Smooth muscle cell (in vitro differentiated cells): ENCODE measurements at regions not wholly inside any gene's neighbourhood (a gene's known extent, or its start where the extent isn't known, plus 50 kb on each side); places are given as distances from the start of the nearest gene placed in this dataset.

Source experiments
- DNase-seq: peaks from one replicate; lab custom pipeline; 2025; ENCODE audit not compliant: unreplicated experiment; lab: John Stamatoyannopoulos, UW
- H2AFZ ChIP-seq: fragments of 200-600 bp; sonication (generic); 2 replicates; pipeline ENCODE4 v1.6.0; 2016; ENCODE audit warnings: antibody characterized with exemption, low read depth, mild to moderate bottlenecking
- H3F3A ChIP-seq: fragments of 200-600 bp; sonication (generic); 2 replicates; pipeline ENCODE4 v1.6.0; 2017; ENCODE audit warnings: antibody characterized with exemption, low read depth
- H3K27ac ChIP-seq: fragments of 200-600 bp; sonication (generic); 2 replicates; pipeline ENCODE4 v1.5.1; 2016; ENCODE audit warnings: low read depth, mild to moderate bottlenecking
- H3K27me3 ChIP-seq: fragments of 200-600 bp; sonication (generic); 2 replicates; pipeline ENCODE4 v1.6.1; 2016; ENCODE audit warnings: low read depth, mild to moderate bottlenecking
- H3K36me3 ChIP-seq: fragments of 200-600 bp; sonication (generic); 2 replicates; pipeline ENCODE4 v1.5.1; 2016; ENCODE audit warnings: low read depth
- H3K4me1 ChIP-seq: fragments of 200-600 bp; sonication (generic); 2 replicates; pipeline ENCODE4 v1.5.1; 2016; ENCODE audit warnings: low read depth
- H3K4me2 ChIP-seq: fragments of 200-600 bp; sonication (generic); 2 replicates; pipeline ENCODE4 v1.6.0; 2016; ENCODE audit warnings: mild to moderate bottlenecking
- H3K4me3 ChIP-seq: fragments of 200-600 bp; sonication (generic); 2 replicates; pipeline ENCODE4 v1.5.1; 2016; ENCODE audit warnings: mild to moderate bottlenecking
- H3K79me2 ChIP-seq: fragments of 200-600 bp; sonication (generic); 2 replicates; pipeline ENCODE4 v1.6.0; 2016; ENCODE audit warnings: low read depth, mild to moderate bottlenecking
- H3K9ac ChIP-seq: fragments of 200-600 bp; sonication (generic); 2 replicates; pipeline ENCODE4 v1.6.0; 2016; ENCODE audit warnings: low read depth
- H3K9me3 ChIP-seq: fragments of 200-600 bp; sonication (generic); replicated peaks from 2 replicates; pipeline ENCODE4 v1.5.1; 2016; ENCODE audit warnings: low read depth
- H4K20me1 ChIP-seq: fragments of 200-600 bp; sonication (generic); 2 replicates; pipeline ENCODE4 v1.6.0; 2016; ENCODE audit warnings: low read depth
- WGBS: methylation state at CpG from one replicate; pipeline ENCODE4 v1.1.7; 2016; ENCODE audit warnings: low lambda C conversion rate; 5-methylcytosine and 5-hydroxymethylcytosine counted together
- TF ChIP-seq, protein P1 (sequence below): fragments of 200-600 bp; sonication (generic); IDR thresholded peaks from 2 replicates; pipeline ENCODE4 v1.5.1; 2017; ENCODE audit warnings: borderline replicate concordance, mild to moderate bottlenecking, antibody characterized with exemption; ENCODE audit not compliant: insufficient read depth, poor library complexity, severe bottlenecking

GRCh38 chr4:36467670-36468069, 186.3 kb downstream of the DTHD1 start:
- H3K27ac ChIP-seq: no peak overlapping the region
- H3K9me3 ChIP-seq: no peaks in the 10 kb centered on the region
- no peak for DNase-seq
- TF ChIP-seq, protein P1, sequence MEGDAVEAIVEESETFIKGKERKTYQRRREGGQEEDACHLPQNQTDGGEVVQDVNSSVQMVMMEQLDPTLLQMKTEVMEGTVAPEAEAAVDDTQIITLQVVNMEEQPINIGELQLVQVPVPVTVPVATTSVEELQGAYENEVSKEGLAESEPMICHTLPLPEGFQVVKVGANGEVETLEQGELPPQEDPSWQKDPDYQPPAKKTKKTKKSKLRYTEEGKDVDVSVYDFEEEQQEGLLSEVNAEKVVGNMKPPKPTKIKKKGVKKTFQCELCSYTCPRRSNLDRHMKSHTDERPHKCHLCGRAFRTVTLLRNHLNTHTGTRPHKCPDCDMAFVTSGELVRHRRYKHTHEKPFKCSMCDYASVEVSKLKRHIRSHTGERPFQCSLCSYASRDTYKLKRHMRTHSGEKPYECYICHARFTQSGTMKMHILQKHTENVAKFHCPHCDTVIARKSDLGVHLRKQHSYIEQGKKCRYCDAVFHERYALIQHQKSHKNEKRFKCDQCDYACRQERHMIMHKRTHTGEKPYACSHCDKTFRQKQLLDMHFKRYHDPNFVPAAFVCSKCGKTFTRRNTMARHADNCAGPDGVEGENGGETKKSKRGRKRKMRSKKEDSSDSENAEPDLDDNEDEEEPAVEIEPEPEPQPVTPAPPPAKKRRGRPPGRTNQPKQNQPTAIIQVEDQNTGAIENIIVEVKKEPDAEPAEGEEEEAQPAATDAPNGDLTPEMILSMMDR: no peak
- no peak overlapping the region for H2AFZ ChIP-seq
- no peak overlapping the region for H3K4me2 ChIP-seq
- H3K27me3 ChIP-seq: no peaks in the 10 kb centered on the region
- H3K9ac ChIP-seq: no peak overlapping the region
- no peaks in the 10 kb centered on the region for H3K4me1 ChIP-seq
- WGBS: 43% methylated on average over 2 of the region's 2 CpGs
- no peaks in the 10 kb centered on the region for H3K79me2 ChIP-seq
- no peaks in the 10 kb centered on the region for H3F3A ChIP-seq
- H4K20me1 ChIP-seq: no peaks in the 10 kb centered on the region
- no peaks in the 10 kb centered on the region for H3K36me3 ChIP-seq
- H3K4me3 ChIP-seq: no peak overlapping the region

DNA sequence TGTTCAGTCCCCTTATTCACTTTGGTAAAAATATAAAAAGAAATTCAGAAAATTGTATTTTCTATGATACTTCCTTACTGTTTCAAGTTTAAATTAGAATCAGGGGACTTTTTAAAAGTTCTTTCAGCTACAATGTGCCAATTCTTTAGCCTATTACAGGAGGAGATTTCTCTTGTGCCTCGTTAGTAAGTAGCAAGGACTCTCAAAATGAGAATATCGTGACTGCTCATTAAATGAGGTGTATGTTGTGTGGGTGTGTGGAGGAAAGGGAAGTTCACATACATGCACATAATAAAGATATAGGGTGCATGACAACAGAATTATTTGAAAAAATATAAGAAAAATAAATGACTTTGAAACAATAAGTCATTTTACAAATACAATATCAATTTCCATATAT, 190.5 kb downstream of the DTHD1 start:
- H3K9ac ChIP-seq: no peak overlapping the region
- H3K4me2 ChIP-seq: no peak overlapping the region
- WGBS: 86% methylated on average over 2 of the region's 2 CpGs
- no peak overlapping the region for H2AFZ ChIP-seq
- no peaks in the 10 kb centered on the region for H3K36me3 ChIP-seq
- H3K9me3 ChIP-seq: no peaks in the 10 kb centered on the region
- no peaks in the 10 kb centered on the region for H4K20me1 ChIP-seq
- no peaks in the 10 kb centered on the region for H3K27me3 ChIP-seq
- no peaks in the 10 kb centered on the region for H3K79me2 ChIP-seq
- no peaks in the 10 kb centered on the region for H3F3A ChIP-seq
- no peaks in the 10 kb centered on the region for H3K4me1 ChIP-seq
- TF ChIP-seq, protein P1: no peak
- H3K4me3 ChIP-seq: no peak overlapping the region
- no peak overlapping the region for H3K27ac ChIP-seq
- DNase-seq: no peak

GRCh38 chr4:36476135-36476534, 194.7 kb downstream of the DTHD1 start:
- H4K20me1 ChIP-seq: no peaks in the 10 kb centered on the region
- no peaks in the 10 kb centered on the region for H3F3A ChIP-seq
- H3K79me2 ChIP-seq: no peaks in the 10 kb centered on the region
- no peak overlapping the region for H3K4me3 ChIP-seq
- 96% methylated on average over 4 of the region's 4 CpGs for WGBS
- DNase-seq: no peak
- H2AFZ ChIP-seq: no peak overlapping the region
- TF ChIP-seq, protein P1: no peak
- H3K4me1 ChIP-seq: no peaks in the 10 kb centered on the region
- H3K27me3 ChIP-seq: no peaks in the 10 kb centered on the region
- H3K27ac ChIP-seq: no peak overlapping the region
- no peaks in the 10 kb centered on the region for H3K9me3 ChIP-seq
- no peak overlapping the region for H3K4me2 ChIP-seq
- H3K9ac ChIP-seq: no peak overlapping the region
- no peaks in the 10 kb centered on the region for H3K36me3 ChIP-seq

DNA sequence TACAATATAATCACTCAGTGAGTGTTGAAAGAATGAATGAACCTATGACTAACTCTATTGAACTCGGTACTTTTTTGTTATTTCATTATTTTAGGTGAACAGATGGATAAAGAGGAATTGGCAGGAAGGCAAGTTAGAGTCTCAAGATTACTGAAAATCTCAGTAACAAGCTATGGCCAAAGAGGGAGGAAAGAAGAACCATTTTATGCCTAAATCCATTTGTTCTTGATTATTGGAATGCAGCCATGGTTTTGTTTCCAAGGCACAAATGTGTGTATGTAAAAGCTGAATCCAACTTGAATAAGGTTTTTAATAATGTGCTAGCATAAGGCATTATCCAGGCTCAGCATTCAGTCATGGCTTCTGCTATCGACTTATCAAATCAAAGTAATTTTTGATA, 196.4 kb downstream of the DTHD1 start:
- no peaks in the 10 kb centered on the region for H3F3A ChIP-seq
- H3K79me2 ChIP-seq: no peaks in the 10 kb centered on the region
- no peak overlapping the region for H3K4me3 ChIP-seq
- WGBS: 90% methylated on average over 2 of the region's 2 CpGs
- TF ChIP-seq, protein P1: no peak
- H2AFZ ChIP-seq: no peak overlapping the region
- H3K9me3 ChIP-seq: no peaks in the 10 kb centered on the region
- no peaks in the 10 kb centered on the region for H3K36me3 ChIP-seq
- no peaks in the 10 kb centered on the region for H3K27me3 ChIP-seq
- no peaks in the 10 kb centered on the region for H3K4me1 ChIP-seq
- no peak overlapping the region for H3K4me2 ChIP-seq
- no peak for DNase-seq
- no peaks in the 10 kb centered on the region for H4K20me1 ChIP-seq
- no peak overlapping the region for H3K27ac ChIP-seq
- H3K9ac ChIP-seq: no peak overlapping the region
